ENCODE measurements at regions not wholly inside any gene's neighbourhood (a gene's known extent, or its start where the extent isn't known, plus 50 kb on each side); places are given as distances from the start of the nearest gene placed in this dataset.

DNA sequence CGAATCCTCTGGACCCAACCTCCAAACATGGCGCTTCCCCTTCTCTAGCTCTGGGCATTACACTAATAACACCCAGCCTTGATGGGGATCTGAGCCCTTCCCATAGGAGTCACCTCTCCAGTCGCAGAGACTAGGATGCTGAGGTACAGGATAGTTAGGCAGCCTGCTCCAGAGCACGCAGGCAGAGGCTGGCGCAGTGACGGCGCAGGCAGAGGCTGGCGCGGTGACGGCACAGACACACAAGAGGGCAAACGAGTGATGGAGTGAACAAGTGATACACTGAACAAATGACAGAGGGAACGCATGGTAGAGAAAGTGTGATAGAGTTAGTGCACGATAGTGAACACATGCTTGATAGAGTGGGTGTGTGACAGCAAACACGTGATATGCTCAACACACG is 518.5 kb downstream of the EIPR1 start:
- H3K79me2 ChIP-seq (ENCODE audit: insufficient read depth, low read length): no peaks in the 10 kb centered on the region
- no peaks in the 10 kb centered on the region for H3K9me2 ChIP-seq (ENCODE audit: low read depth, low read length)
- no peaks in the 10 kb centered on the region for H4K20me1 ChIP-seq (ENCODE audit: insufficient read depth, low read length)
- no peaks in the 10 kb centered on the region for H3K4me1 ChIP-seq (ENCODE audit: insufficient read depth, low read length, severe bottlenecking)
- no peak overlapping the region for H3K4me2 ChIP-seq (ENCODE audit: low read length)
- no peak overlapping the region for H3K27ac ChIP-seq (ENCODE audit: low read depth, low read length, poor library complexity, severe bottlenecking)
- H2AFZ ChIP-seq (ENCODE audit: low read length): no peak overlapping the region
- H3K27me3 ChIP-seq (ENCODE audit: insufficient read depth, low read length): 0 out of 2 replicates have a peak, but pooled peaks cover 4% of the 10 kb centered on the region
- no peaks in the 10 kb centered on the region for H3F3A ChIP-seq (ENCODE audit: insufficient read depth, low read length)
- H3K36me3 ChIP-seq (ENCODE audit: insufficient read depth, low read length): no peaks in the 10 kb centered on the region
- no peak overlapping the region for H3K9ac ChIP-seq (ENCODE audit: low read length)
- TF ChIP-seq, protein P1, sequence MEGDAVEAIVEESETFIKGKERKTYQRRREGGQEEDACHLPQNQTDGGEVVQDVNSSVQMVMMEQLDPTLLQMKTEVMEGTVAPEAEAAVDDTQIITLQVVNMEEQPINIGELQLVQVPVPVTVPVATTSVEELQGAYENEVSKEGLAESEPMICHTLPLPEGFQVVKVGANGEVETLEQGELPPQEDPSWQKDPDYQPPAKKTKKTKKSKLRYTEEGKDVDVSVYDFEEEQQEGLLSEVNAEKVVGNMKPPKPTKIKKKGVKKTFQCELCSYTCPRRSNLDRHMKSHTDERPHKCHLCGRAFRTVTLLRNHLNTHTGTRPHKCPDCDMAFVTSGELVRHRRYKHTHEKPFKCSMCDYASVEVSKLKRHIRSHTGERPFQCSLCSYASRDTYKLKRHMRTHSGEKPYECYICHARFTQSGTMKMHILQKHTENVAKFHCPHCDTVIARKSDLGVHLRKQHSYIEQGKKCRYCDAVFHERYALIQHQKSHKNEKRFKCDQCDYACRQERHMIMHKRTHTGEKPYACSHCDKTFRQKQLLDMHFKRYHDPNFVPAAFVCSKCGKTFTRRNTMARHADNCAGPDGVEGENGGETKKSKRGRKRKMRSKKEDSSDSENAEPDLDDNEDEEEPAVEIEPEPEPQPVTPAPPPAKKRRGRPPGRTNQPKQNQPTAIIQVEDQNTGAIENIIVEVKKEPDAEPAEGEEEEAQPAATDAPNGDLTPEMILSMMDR (IDR thresholded peaks at IDR 0.05; ENCODE audit: low read length): no peak
- TF ChIP-seq EZH2 (IDR thresholded peaks at IDR 0.05; ENCODE audit: borderline replicate concordance, low read length): no peak
- H3K9me3 ChIP-seq (ENCODE audit: low read length): no peaks in the 10 kb centered on the region
- no peak overlapping the region for H3K4me3 ChIP-seq (ENCODE audit: low read depth, low read length, poor library complexity, severe bottlenecking)

DNA sequence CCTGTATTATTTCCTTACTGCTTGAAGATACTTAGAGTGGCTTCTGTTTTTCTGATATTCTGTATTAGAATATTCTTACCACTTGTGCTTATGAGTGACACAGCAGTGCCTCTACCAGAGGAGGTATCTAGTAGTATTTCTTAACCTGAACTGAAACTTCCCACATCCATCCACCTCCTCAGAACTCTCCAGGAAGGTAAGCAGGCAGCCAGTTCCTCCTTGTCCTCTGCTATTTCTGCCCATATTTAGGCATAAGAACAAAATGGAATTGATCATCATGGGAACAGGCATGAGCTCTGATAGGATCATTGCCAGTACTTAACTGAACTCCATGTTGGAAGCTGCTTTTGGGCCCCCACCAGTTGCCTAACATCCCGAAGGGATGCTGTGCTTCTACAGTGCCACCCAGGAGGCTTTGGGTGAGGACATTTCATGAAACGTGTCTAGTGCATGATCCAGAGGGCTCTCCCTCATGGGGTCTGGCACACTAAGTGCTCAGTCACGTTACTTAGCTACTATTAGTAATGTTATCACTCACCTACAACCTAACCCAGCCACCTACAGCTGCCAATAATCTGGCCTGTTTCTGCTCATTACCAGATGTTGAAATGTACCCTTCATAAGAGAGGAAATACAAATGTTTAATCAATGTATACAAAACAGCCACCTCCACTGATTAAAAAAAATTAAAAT is 520.7 kb downstream of the EIPR1 start:
- no peaks in the 10 kb centered on the region for H3K79me2 ChIP-seq (ENCODE audit: insufficient read depth, low read length)
- no peak overlapping the region for H3K27ac ChIP-seq (ENCODE audit: low read depth, low read length, poor library complexity, severe bottlenecking)
- TF ChIP-seq EZH2 (IDR thresholded peaks at IDR 0.05; ENCODE audit: borderline replicate concordance, low read length): no peak
- TF ChIP-seq, protein P1 (IDR thresholded peaks at IDR 0.05; ENCODE audit: low read length): no peak
- no peak overlapping the region for H3K9ac ChIP-seq (ENCODE audit: low read length)
- no peak overlapping the region for H3K4me3 ChIP-seq (ENCODE audit: low read depth, low read length, poor library complexity, severe bottlenecking)
- no peaks in the 10 kb centered on the region for H4K20me1 ChIP-seq (ENCODE audit: insufficient read depth, low read length)
- no peaks in the 10 kb centered on the region for H3F3A ChIP-seq (ENCODE audit: insufficient read depth, low read length)
- no peaks in the 10 kb centered on the region for H3K36me3 ChIP-seq (ENCODE audit: insufficient read depth, low read length)
- no peaks in the 10 kb centered on the region for H3K4me1 ChIP-seq (ENCODE audit: insufficient read depth, low read length, severe bottlenecking)
- H3K4me2 ChIP-seq (ENCODE audit: low read length): no peak overlapping the region
- H3K9me3 ChIP-seq (ENCODE audit: low read length): no peaks in the 10 kb centered on the region
- H3K27me3 ChIP-seq (ENCODE audit: insufficient read depth, low read length): no peaks in the 10 kb centered on the region
- no peaks in the 10 kb centered on the region for H3K9me2 ChIP-seq (ENCODE audit: low read depth, low read length)
- no peak overlapping the region for H2AFZ ChIP-seq (ENCODE audit: low read length)

DNA sequence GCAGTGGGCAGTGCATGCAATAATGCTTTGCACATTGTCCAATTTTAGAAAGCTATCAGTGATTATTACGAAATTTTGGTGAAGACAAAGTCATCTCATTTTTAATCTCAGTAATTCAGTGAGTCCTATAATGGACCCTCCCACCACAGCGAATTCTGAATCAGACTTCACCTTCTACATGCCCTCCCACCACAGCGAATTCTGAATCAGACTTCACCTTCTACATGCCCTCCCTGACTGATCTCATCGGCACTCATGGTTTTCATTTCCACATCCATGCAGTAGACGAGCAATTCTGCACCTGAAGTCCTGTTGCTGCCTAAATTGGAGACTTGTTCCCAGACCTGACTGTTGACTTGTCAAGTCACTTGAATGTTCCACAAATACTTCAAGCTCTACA is 522.3 kb downstream of the EIPR1 start:
- H3K9ac ChIP-seq (ENCODE audit: low read length): no peak overlapping the region
- no peaks in the 10 kb centered on the region for H3K9me2 ChIP-seq (ENCODE audit: low read depth, low read length)
- no peaks in the 10 kb centered on the region for H3F3A ChIP-seq (ENCODE audit: insufficient read depth, low read length)
- no peaks in the 10 kb centered on the region for H3K27me3 ChIP-seq (ENCODE audit: insufficient read depth, low read length)
- TF ChIP-seq, protein P1 (IDR thresholded peaks at IDR 0.05; ENCODE audit: low read length): no peak
- no peak for TF ChIP-seq EZH2 (IDR thresholded peaks at IDR 0.05; ENCODE audit: borderline replicate concordance, low read length)
- no peak overlapping the region for H3K27ac ChIP-seq (ENCODE audit: low read depth, low read length, poor library complexity, severe bottlenecking)
- H3K4me3 ChIP-seq (ENCODE audit: low read depth, low read length, poor library complexity, severe bottlenecking): no peak overlapping the region
- H4K20me1 ChIP-seq (ENCODE audit: insufficient read depth, low read length): no peaks in the 10 kb centered on the region
- no peaks in the 10 kb centered on the region for H3K9me3 ChIP-seq (ENCODE audit: low read length)
- no peaks in the 10 kb centered on the region for H3K4me1 ChIP-seq (ENCODE audit: insufficient read depth, low read length, severe bottlenecking)
- H3K36me3 ChIP-seq (ENCODE audit: insufficient read depth, low read length): no peaks in the 10 kb centered on the region
- H3K4me2 ChIP-seq (ENCODE audit: low read length): no peak overlapping the region
- no peak overlapping the region for H2AFZ ChIP-seq (ENCODE audit: low read length)
- no peaks in the 10 kb centered on the region for H3K79me2 ChIP-seq (ENCODE audit: insufficient read depth, low read length)
